GM23338 (cell line): ENCODE measurements at regions not wholly inside any gene's neighbourhood (a gene's known extent, or its start where the extent isn't known, plus 50 kb on each side); places are given as distances from the start of the nearest gene placed in this dataset.

Source experiments
- CTCF ChIP-seq, 2 experiments: fragments of 200-600 bp in 1 of 2; sonication (generic) in 1 of 2; conservative IDR thresholded peaks; 2 replicates each; pipeline versions ENCODE4 v1.5.1 to v1.6.1; 2016 to 2017; ENCODE audit warnings: antibody characterized with exemption in 2 of 2, low read depth in 2 of 2, mild to moderate bottlenecking in 2 of 2, moderate library complexity in 1 of 2
- EZH2 ChIP-seq: fragments of 200-600 bp; sonication (generic); IDR thresholded peaks from one replicate; pipeline ENCODE4 v1.8.0; 2017; ENCODE audit warnings: antibody characterized with exemption, mild to moderate bottlenecking, low read depth; ENCODE audit not compliant: unreplicated experiment
- EZH2phosphoT487 ChIP-seq: fragments of 200-600 bp; sonication (generic); IDR thresholded peaks from one replicate; pipeline ENCODE4 v1.8.1; 2018; ENCODE audit warnings: antibody characterized with exemption; ENCODE audit not compliant: unreplicated experiment
- NANOG ChIP-seq: IDR thresholded peaks from 2 replicates; pipeline ENCODE4 v1.6.1; 2016; ENCODE audit warnings: antibody characterized with exemption, borderline replicate concordance
- POLR2AphosphoS5 ChIP-seq: IDR thresholded peaks from 2 replicates; pipeline ENCODE4 v1.6.1; 2016; ENCODE audit warnings: antibody characterized with exemption, low read depth
- REST ChIP-seq: IDR thresholded peaks from one replicate; pipeline ENCODE4 v1.6.1; 2018; ENCODE audit warnings: antibody characterized with exemption; ENCODE audit not compliant: unreplicated experiment

- no peak for TF ChIP-seq CTCF (conservative IDR thresholded peaks at IDR 0.05; ENCODE audit: low read depth in 2 of 2)
- TF ChIP-seq POLR2AphosphoS5, result no peak
- TF ChIP-seq EZH2, result no peak
- TF ChIP-seq REST, result no peak
- TF ChIP-seq NANOG, result no peak
- no peak for TF ChIP-seq EZH2phosphoT487
Observed at GRCh38 chr3:76264911-76265310, 479.6 kb upstream of the ZNF717 start.
